Chondrocyte (in vitro differentiated cells): ENCODE measurements at regions not wholly inside any gene's neighbourhood (a gene's known extent, or its start where the extent isn't known, plus 50 kb on each side); places are given as distances from the start of the nearest gene placed in this dataset.

Source experiments
- DNase-seq: peaks from one replicate; pipeline ENCODE4 v3.0.0; 2021; ENCODE audit warnings: mixed read lengths, low spot score
- H3K27ac Mint-ChIP-seq: one replicate; pipeline ENCODE4 v1.8.0; 2021; ENCODE audit warnings: mild to moderate bottlenecking, moderate library complexity, mixed read lengths; ENCODE audit not compliant: unreplicated experiment
- H3K27me3 Mint-ChIP-seq: 2 replicates; pipeline ENCODE4 v1.8.0; 2021; ENCODE audit warnings: low read depth, mixed read lengths
- H3K36me3 Mint-ChIP-seq: 2 replicates; pipeline ENCODE4 v1.8.0; 2021; ENCODE audit warnings: low read depth, mixed read lengths
- H3K4me1 Mint-ChIP-seq: 2 replicates; pipeline ENCODE4 v1.8.0; 2021; ENCODE audit warnings: low read depth, mild to moderate bottlenecking, mixed read lengths
- H3K4me3 Mint-ChIP-seq: one replicate; pipeline ENCODE4 v1.8.0; 2021; ENCODE audit warnings: mild to moderate bottlenecking, moderate library complexity, mixed read lengths; ENCODE audit not compliant: unreplicated experiment
- H3K9me3 Mint-ChIP-seq: 2 replicates; pipeline ENCODE4 v1.8.0; 2021; ENCODE audit warnings: low read depth, mixed read lengths
- TF ChIP-seq, protein P1 (sequence below): fragments of 200-600 bp; sonication (generic); IDR thresholded peaks from 2 replicates; pipeline ENCODE4 v1.5.0; 2021; ENCODE audit warnings: antibody characterized with exemption, mild to moderate bottlenecking, moderate library complexity

DNA sequence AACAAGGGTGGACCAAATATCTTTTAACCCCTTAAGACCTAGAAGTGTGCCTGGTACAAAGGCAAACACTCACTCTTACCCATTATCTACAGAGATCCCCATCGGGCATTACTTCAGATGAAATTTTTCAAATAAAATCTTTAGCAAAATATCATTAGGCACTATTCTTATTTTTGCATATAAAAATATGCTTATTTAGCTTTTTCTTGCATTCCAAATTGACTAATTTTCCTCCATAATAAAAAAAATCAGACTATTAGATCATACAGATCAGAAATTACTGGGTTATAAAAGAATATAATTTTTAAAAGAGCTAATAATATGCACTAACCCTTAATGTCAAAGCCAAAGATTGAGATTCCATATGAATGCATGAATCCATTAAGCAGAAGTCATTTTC lies 178.7 kb upstream of the SLC30A5 start:
- Mint-ChIP-seq H3K9me3 (peaks cover 10% of the 10 kb centered on the region), H3K36me3 (no peaks in the 10 kb centered on the region), H3K4me1 (peaks cover 29% of the 10 kb centered on the region), H3K4me3 (no peak overlapping the region), H3K27ac (no peak overlapping the region), H3K27me3 (no peaks in the 10 kb centered on the region)
- no peak for DNase-seq
- TF ChIP-seq, protein P1, sequence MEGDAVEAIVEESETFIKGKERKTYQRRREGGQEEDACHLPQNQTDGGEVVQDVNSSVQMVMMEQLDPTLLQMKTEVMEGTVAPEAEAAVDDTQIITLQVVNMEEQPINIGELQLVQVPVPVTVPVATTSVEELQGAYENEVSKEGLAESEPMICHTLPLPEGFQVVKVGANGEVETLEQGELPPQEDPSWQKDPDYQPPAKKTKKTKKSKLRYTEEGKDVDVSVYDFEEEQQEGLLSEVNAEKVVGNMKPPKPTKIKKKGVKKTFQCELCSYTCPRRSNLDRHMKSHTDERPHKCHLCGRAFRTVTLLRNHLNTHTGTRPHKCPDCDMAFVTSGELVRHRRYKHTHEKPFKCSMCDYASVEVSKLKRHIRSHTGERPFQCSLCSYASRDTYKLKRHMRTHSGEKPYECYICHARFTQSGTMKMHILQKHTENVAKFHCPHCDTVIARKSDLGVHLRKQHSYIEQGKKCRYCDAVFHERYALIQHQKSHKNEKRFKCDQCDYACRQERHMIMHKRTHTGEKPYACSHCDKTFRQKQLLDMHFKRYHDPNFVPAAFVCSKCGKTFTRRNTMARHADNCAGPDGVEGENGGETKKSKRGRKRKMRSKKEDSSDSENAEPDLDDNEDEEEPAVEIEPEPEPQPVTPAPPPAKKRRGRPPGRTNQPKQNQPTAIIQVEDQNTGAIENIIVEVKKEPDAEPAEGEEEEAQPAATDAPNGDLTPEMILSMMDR = no peak

DNA sequence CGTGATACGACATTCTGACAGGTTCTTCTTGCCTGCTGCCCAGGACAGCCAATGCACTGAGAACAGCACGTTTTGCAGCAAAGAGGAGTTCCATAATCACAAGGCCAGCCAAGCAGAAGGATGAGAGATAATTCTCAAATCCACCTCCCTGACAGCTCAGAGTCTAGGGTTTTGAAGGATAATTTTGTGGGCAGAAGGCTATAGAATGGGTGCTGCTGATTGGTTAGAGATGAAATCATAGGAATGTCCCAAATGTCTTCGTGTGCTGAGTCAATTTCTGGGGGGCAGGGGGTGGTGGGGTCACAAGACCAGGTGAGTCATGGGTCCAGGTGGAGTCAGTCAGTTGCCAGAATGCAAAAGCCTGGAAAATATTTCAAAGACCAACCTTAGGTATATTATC lies 175.5 kb upstream of the SLC30A5 start:
- no peak overlapping the region for H3K4me3 Mint-ChIP-seq
- no peaks in the 10 kb centered on the region for H3K36me3 Mint-ChIP-seq
- TF ChIP-seq, protein P1 = no peak
- DNase-seq = no peak
- H3K9me3 Mint-ChIP-seq = peaks cover 10% of the 10 kb centered on the region
- H3K4me1 Mint-ChIP-seq = no peaks in the 10 kb centered on the region
- no peaks in the 10 kb centered on the region for H3K27me3 Mint-ChIP-seq
- no peak overlapping the region for H3K27ac Mint-ChIP-seq

DNA sequence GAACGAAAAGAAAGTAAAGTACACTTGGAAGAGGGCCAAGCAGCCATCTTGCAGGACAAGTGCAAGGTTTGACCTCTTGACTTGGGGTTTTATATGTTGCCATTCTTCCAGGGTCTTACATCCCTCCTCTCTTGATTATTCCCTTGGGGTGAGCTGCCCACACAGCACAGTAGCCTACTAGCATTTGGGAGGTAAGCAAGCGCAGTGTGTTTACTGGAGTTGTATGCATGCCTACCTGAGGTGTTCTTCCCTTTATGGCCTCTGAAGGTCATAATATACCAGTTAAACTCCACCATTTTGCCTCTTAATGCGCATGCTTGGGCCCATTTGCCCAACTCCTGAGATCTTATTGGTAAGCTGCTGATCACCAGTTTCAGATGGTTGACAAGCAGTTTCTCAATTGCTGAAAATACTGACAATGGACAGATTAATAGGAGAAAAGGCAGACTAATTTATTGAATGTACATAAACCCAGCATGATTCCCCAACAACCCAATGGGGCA lies 173.8 kb upstream of the SLC30A5 start:
- DNase-seq = no peak
- no peak overlapping the region for H3K27ac Mint-ChIP-seq
- H3K4me3 Mint-ChIP-seq = no peak overlapping the region
- TF ChIP-seq, protein P1 = no peak
- H3K36me3 Mint-ChIP-seq = no peaks in the 10 kb centered on the region
- H3K4me1 Mint-ChIP-seq = peaks cover 14% of the 10 kb centered on the region
- no peaks in the 10 kb centered on the region for H3K27me3 Mint-ChIP-seq
- H3K9me3 Mint-ChIP-seq = peaks cover 10% of the 10 kb centered on the region

DNA sequence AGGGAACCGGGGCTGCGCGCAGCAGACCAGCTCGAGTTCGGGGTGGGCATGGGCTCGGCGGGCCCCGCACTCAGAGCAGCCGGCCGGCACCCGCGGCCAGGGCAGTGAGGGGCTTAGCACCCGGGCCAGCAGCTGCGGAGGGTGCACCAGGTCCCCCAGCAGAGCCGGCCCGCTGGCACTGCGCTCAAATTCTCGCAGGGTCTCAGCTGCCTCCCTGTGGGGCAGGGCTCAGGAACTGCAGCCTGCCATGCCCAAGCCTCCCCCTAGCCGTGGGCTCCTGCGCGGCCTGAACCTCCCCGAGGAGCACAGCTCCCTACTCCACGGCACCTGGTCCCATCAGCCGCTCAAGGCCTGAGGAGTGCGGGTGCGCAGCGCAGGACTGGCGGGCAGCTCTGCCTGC lies 172.9 kb upstream of the SLC30A5 start:
- DNase-seq = no peak
- Mint-ChIP-seq H3K36me3 (no peaks in the 10 kb centered on the region), H3K27ac (no peak overlapping the region), H3K9me3 (peaks cover 10% of the 10 kb centered on the region), H3K27me3 (no peaks in the 10 kb centered on the region), H3K4me1 (peaks cover 15% of the 10 kb centered on the region), H3K4me3 (no peak overlapping the region)
- TF ChIP-seq, protein P1 = no peak

GRCh38 chr5:68922172-68922987 lies 171.4 kb upstream of the SLC30A5 start:
- no peak overlapping the region for H3K4me3 Mint-ChIP-seq
- DNase-seq = no peak
- peaks cover 15% of the 10 kb centered on the region for H3K4me1 Mint-ChIP-seq
- TF ChIP-seq, protein P1 = no peak
- H3K9me3 Mint-ChIP-seq = peaks cover 10% of the 10 kb centered on the region
- no peak overlapping the region for H3K27ac Mint-ChIP-seq
- no peaks in the 10 kb centered on the region for H3K27me3 Mint-ChIP-seq
- H3K36me3 Mint-ChIP-seq = no peaks in the 10 kb centered on the region
